HepG2 (cell line): ENCODE measurements at regions not wholly inside any gene's neighbourhood (a gene's known extent, or its start where the extent isn't known, plus 50 kb on each side); places are given as distances from the start of the nearest gene placed in this dataset.

ENCODE experiments used
- ATAC-seq: fragments of 200-7000 bp; cut with Tn5 transposase; 3 replicates; pipeline ENCODE4 v1.9.1; 2020; ENCODE audit warnings: mild to moderate bottlenecking, moderate library complexity
- BruUV-seq: library from RNA; stranded (reverse); fragments of 400-500 nt; replicated peaks from 2 replicates; lab custom pipeline; 2021; lab: Mats Ljungman, UMichigan
- CTCF ChIA-PET: fragments of 300-600 bp; formaldehyde crosslinking; extraction: SDS; loops from one replicate; lab custom pipeline; 2021; ENCODE audit warnings: low total read pairs, inconsistent platforms, low intra/inter-chr PET ratio; lab: Yijun Ruan, JAX
- POLR2A ChIA-PET: fragments of 350-600 bp; sonication (Branson Sonifier 250); formaldehyde crosslinking; loops from one replicate; lab custom pipeline; 2020; ENCODE audit warnings: antibody characterized with exemption, inconsistent platforms; lab: Yijun Ruan, JAX
- DNase-seq: peaks from one replicate; pipeline ENCODE4 v3.0.0-alpha.2; 2015; ENCODE audit warnings: low spot score
- FAIRE-seq: peaks from 3 replicates; lab custom pipeline; 2011; peaks lifted over from hg19 to GRCh38; lab: Jason Lieb, UNC
- H2AFZ ChIP-seq: one replicate; pipeline ENCODE4 v1.6.1; 2011; ENCODE audit warnings: low read length, inconsistent platforms
- H3K27ac ChIP-seq: fragments of 300-600 bp; 3 replicates; pipeline ENCODE4 v1.8.0; 2011; ENCODE audit warnings: mixed run types, mild to moderate bottlenecking, mixed read lengths, low read length, inconsistent platforms; ENCODE audit not compliant: insufficient read depth; ENCODE audit errors: extremely low read length
- H3K27me3 ChIP-seq, 2 experiments: fragments of 200-600 bp in 1 of 2; 2 replicates in 1 of 2; 3 replicates in 1 of 2; pipeline versions ENCODE4 v1.6.0 to v1.8.0; 2011; ENCODE audit warnings: low read length in 2 of 2, mild to moderate bottlenecking in 2 of 2, moderate library complexity in 2 of 2, inconsistent platforms in 1 of 2; ENCODE audit not compliant: insufficient read depth in 2 of 2, control insufficient read depth in 1 of 2
- H3K36me3 ChIP-seq, 2 experiments: fragments of 200-600 bp in 1 of 2; replicated peaks in 1 of 2; 2 replicates in 1 of 2; 3 replicates in 1 of 2; pipeline versions ENCODE4 v1.5.1 to v1.8.0; 2011; ENCODE audit warnings: low read length in 2 of 2, inconsistent platforms in 1 of 2; ENCODE audit not compliant: insufficient read depth in 2 of 2, control insufficient read depth in 1 of 2
- H3K4me1 ChIP-seq: 2 replicates; pipeline ENCODE4 v1.5.1; 2012; ENCODE audit warnings: low read length, inconsistent platforms; ENCODE audit not compliant: insufficient read depth
- H3K4me2 ChIP-seq: 2 replicates; pipeline ENCODE4 v1.6.0; 2011; ENCODE audit warnings: low read depth, low read length, inconsistent platforms
- H3K4me3 ChIP-seq, 3 experiments: fragments of 200-600 bp in 1 of 3; sonication (generic), shearing (Covaris generic) in 1 of 3; replicated peaks in 1 of 3; 2 replicates each; pipeline ENCODE4 v1.5.1; 2011 to 2016; ENCODE audit warnings: low read length in 3 of 3, inconsistent platforms in 2 of 3, low read depth in 2 of 3, mild to moderate bottlenecking in 2 of 3, control low read depth in 1 of 3, mixed read lengths in 1 of 3; ENCODE audit not compliant: insufficient read depth in 1 of 3
- H3K79me2 ChIP-seq: one replicate; pipeline ENCODE4 v1.6.1; 2011; ENCODE audit warnings: low read length, inconsistent platforms; ENCODE audit not compliant: insufficient read depth
- H3K9ac ChIP-seq: 2 replicates; pipeline ENCODE4 v1.6.0; 2011; ENCODE audit warnings: mild to moderate bottlenecking, low read depth, low read length, inconsistent platforms; ENCODE audit not compliant: insufficient read depth
- H3K9me3 ChIP-seq: 2 replicates; pipeline ENCODE4 v1.5.1; 2012; ENCODE audit warnings: mild to moderate bottlenecking, low read length
- H4K20me1 ChIP-seq: 2 replicates; pipeline ENCODE4 v1.6.0; 2011; ENCODE audit warnings: inconsistent platforms, mild to moderate bottlenecking, low read length, moderate library complexity; ENCODE audit not compliant: insufficient read depth
- ATF3 ChIP-seq: sonication (generic); formaldehyde crosslinking; IDR thresholded peaks from 2 replicates; pipeline ENCODE4 v1.4.0; 2020; ENCODE audit warnings: missing genetic modification reagents
- CEBPB ChIP-seq: IDR thresholded peaks from 2 replicates; pipeline ENCODE4 v1.6.1; 2011; ENCODE audit warnings: low read depth, low read length, improper control_type of control experiment, borderline replicate concordance
- CEBPG ChIP-seq: IDR thresholded peaks from 2 replicates; pipeline ENCODE4 v1.6.1; 2016
- HOMEZ ChIP-seq: IDR thresholded peaks from 2 replicates; pipeline ENCODE4 v1.6.1; 2016; ENCODE audit warnings: low read depth
- PLRG1 ChIP-seq: fragments of 450-650 bp; conservative IDR thresholded peaks from 2 replicates; pipeline ENCODE4 v1.6.1; 2016
- PPARG ChIP-seq: conservative IDR thresholded peaks from 2 replicates; pipeline ENCODE4 v1.6.1; 2016; ENCODE audit warnings: missing biosample characterization, missing genetic modification reagents
- ZBTB34 ChIP-seq: sonication (generic); formaldehyde crosslinking; IDR thresholded peaks from 2 replicates; pipeline ENCODE4 v1.8.0; 2022; ENCODE audit warnings: mild to moderate bottlenecking, missing genetic modification reagents
- ZBTB46 ChIP-seq: sonication (generic); formaldehyde crosslinking; IDR thresholded peaks from 2 replicates; pipeline ENCODE4 v1.4.0; 2020; ENCODE audit warnings: mild to moderate bottlenecking, missing genetic modification reagents, borderline replicate concordance
- ZNF543 ChIP-seq: sonication (generic); formaldehyde crosslinking; IDR thresholded peaks from 2 replicates; pipeline ENCODE4 v1.4.0; 2020; ENCODE audit warnings: mild to moderate bottlenecking, missing genetic modification reagents
- ZSCAN25 ChIP-seq: sonication (generic); formaldehyde crosslinking; IDR thresholded peaks from 2 replicates; pipeline ENCODE4 v1.8.0; 2022; ENCODE audit warnings: mild to moderate bottlenecking, missing genetic modification reagents
- WGBS: methylation state at CpG from one replicate; pipeline ENCODE4 v1.1.6; 2017; ENCODE audit warnings: low lambda C conversion rate; 5-methylcytosine and 5-hydroxymethylcytosine counted together
- in situ Hi-C: cut with HindIII; loops from 2 replicates; pipeline ENCODE4 v1.10.0; 2017; ENCODE audit warnings: low pct_unique_long_range_greater_than_20kb; ENCODE audit not compliant: extremely low pct_ligation_motif_present
- intact Hi-C: fragments of 100-400 bp; cut with micrococcal nuclease; formaldehyde crosslinking; loops from one replicate; pipeline ENCODE4 v1.10.0; 2022; ENCODE audit not compliant: unreplicated experiment

GRCh38 chr6:878179-878578 lies 185.2 kb upstream of the EXOC2 start:
- DNase-seq (no peak), FAIRE-seq (no peak), ATAC-seq (no peak)
- Histone ChIP-seq H3K36me3 (no peaks in the 10 kb centered on the region), H3K4me3 (no peak overlapping the region), H3K27ac (no peak overlapping the region), H3K9ac (no peak overlapping the region), H3K9me3 (no peaks in the 10 kb centered on the region), H4K20me1 (no peaks in the 10 kb centered on the region), H3K4me2 (no peak overlapping the region), H3K4me1 (no peaks in the 10 kb centered on the region), H3K27me3 (peaks cover 0 to 42% of the 10 kb centered on the region in 2 experiments; a peak in 4 of 5 replicates), H2AFZ (no peak overlapping the region), H3K79me2 (no peaks in the 10 kb centered on the region)
- CTCF ChIA-PET = no interaction called here
- TF ChIP-seq CEBPG = peak; percentile 67
- peak; percentile 90 for TF ChIP-seq CEBPB
- TF ChIP-seq ZBTB34 (CRISPR knock-in tag) = no peak
- in situ Hi-C loops (no loop called here), intact Hi-C loops (no loop called here)
- WGBS = 30% methylated on average over 11 of the region's 11 CpGs
- POLR2A ChIA-PET = no interaction called here
- BruUV-seq = no TSS peak

DNA sequence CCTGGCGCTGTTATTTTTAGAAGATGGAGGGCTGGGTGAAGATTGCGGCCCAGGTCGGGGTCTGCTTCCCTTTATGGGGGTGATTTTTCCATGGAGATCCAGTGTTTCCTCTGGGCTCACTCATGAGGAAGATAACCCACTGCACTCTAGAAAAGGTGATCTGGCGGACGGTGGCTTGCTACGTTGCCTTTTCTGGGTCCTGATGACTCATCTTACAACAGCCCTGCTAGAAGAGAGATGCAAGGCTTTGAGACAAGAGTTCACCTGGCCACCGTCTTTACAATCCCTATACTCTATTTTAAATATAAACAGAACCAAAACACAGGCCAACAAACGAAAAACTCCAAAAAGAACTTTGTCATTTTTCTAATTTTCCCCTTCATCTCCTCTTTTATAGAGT lies 182.1 kb upstream of the EXOC2 start:
- DNase-seq (no peak), FAIRE-seq (no peak), ATAC-seq (no peak)
- no peak overlapping the region for H3K4me3 ChIP-seq
- BruUV-seq = no TSS peak
- WGBS = 42% methylated on average over 5 of the region's 8 CpGs
- no peak overlapping the region for H2AFZ ChIP-seq
- no peak overlapping the region for H3K9ac ChIP-seq
- ChIA-PET POLR2A (no interaction called here), CTCF (no interaction called here)
- intact Hi-C loops = no loop called here
- no peaks in the 10 kb centered on the region for H3K79me2 ChIP-seq
- H4K20me1 ChIP-seq = no peaks in the 10 kb centered on the region
- in situ Hi-C loops = no loop called here
- no peaks in the 10 kb centered on the region for H3K9me3 ChIP-seq
- H3K4me1 ChIP-seq = no peaks in the 10 kb centered on the region
- H3K36me3 ChIP-seq = no peaks in the 10 kb centered on the region
- H3K27ac ChIP-seq = no peak overlapping the region
- H3K27me3 ChIP-seq = peaks cover 0 to 51% of the 10 kb centered on the region in 2 experiments
- no peak overlapping the region for H3K4me2 ChIP-seq
- TF ChIP-seq ATF3 (no peak), ZSCAN25 (CRISPR knock-in tag) (no peak), ZNF543 (CRISPR knock-in tag) (no peak), PLRG1 (no peak), PPARG (CRISPR knock-in tag) (no peak), CEBPB (no peak), ZBTB46 (CRISPR knock-in tag) (no peak), HOMEZ (CRISPR knock-in tag) (no peak)
